Fibroblast of gingiva (primary cell): ENCODE measurements at regions not wholly inside any gene's neighbourhood (a gene's known extent, or its start where the extent isn't known, plus 50 kb on each side); places are given as distances from the start of the nearest gene placed in this dataset.
"Not testable (repeated sequence)": the region's sequence is repeated elsewhere in the genome, so short reads cannot be mapped to it uniquely, and the experiment has no call there.

Source experiments
- DNase-seq: peaks from one replicate; pipeline ENCODE4 v3.0.0-alpha.2; 2011; ENCODE audit warnings: low read depth

GRCh38 chr18:30698571-30698970 lies 344.0 kb downstream of the DSC3 start:
- DNase-seq, result no peak

- no peak for DNase-seq
Observed at GRCh38 chr18:30696201-30696600, 346.3 kb downstream of the DSC3 start.

- no peak for DNase-seq
Observed at GRCh38 chr18:30694773-30695172, 347.8 kb downstream of the DSC3 start.

GRCh38 chr18:30689216-30689615 lies 353.3 kb downstream of the DSC3 start:
- DNase-seq, result no peak

- no peak for DNase-seq
Observed at GRCh38 chr18:30687501-30687900, 355.0 kb downstream of the DSC3 start.

- no peak for DNase-seq
Observed at GRCh38 chr18:30684825-30685481, 357.6 kb downstream of the DSC3 start.

- DNase-seq, result no peak
Observed at GRCh38 chr18:30683836-30684235, 358.7 kb downstream of the DSC3 start.

- peak; percentile 1 for DNase-seq
Observed at GRCh38 chr18:30682672-30683071, 359.9 kb downstream of the DSC3 start.

GRCh38 chr18:30679285-30679930 lies 363.1 kb downstream of the DSC3 start:
- no peak for DNase-seq

- DNase-seq, result not testable (repeated sequence)
Observed at GRCh38 chr18:30677813-30678212, 364.7 kb downstream of the DSC3 start.

- DNase-seq, result no peak
Observed at GRCh38 chr18:30676053-30676480, 366.5 kb downstream of the DSC3 start.

- DNase-seq, result no peak
Observed at GRCh38 chr18:30675493-30675892, 367.0 kb downstream of the DSC3 start.

- no peak for DNase-seq
Observed at GRCh38 chr18:30675072-30675471, 367.5 kb downstream of the DSC3 start.

GRCh38 chr18:30674596-30674995 lies 367.9 kb downstream of the DSC3 start:
- DNase-seq, result no peak

- not testable (repeated sequence) for DNase-seq
Observed at GRCh38 chr18:30672439-30672838, 370.1 kb downstream of the DSC3 start.

- DNase-seq, result no peak
Observed at GRCh38 chr18:30658306-30658705, 384.2 kb downstream of the DSC3 start.

- no peak for DNase-seq
Observed at GRCh38 chr18:30652387-30652786, 390.2 kb downstream of the DSC3 start.

GRCh38 chr18:30650499-30650898 lies 392.0 kb downstream of the DSC3 start:
- DNase-seq, result no peak

- no peak for DNase-seq
Observed at GRCh38 chr18:30644158-30644557, 398.4 kb downstream of the DSC3 start.

GRCh38 chr18:30639361-30639760 lies 403.2 kb downstream of the DSC3 start:
- no peak for DNase-seq

GRCh38 chr18:30634249-30634648 lies 408.3 kb downstream of the DSC3 start:
- DNase-seq, result no peak

GRCh38 chr18:30632071-30632698 lies 410.4 kb downstream of the DSC3 start:
- DNase-seq, result no peak

GRCh38 chr18:30625961-30626360 lies 416.6 kb downstream of the DSC3 start:
- DNase-seq, result no peak
